ENCODE measurements at regions not wholly inside any gene's neighbourhood (a gene's known extent, or its start where the extent isn't known, plus 50 kb on each side); places are given as distances from the start of the nearest gene placed in this dataset.
"Not testable (repeated sequence)": the region's sequence is repeated elsewhere in the genome, so short reads cannot be mapped to it uniquely, and the experiment has no call there.

DNA sequence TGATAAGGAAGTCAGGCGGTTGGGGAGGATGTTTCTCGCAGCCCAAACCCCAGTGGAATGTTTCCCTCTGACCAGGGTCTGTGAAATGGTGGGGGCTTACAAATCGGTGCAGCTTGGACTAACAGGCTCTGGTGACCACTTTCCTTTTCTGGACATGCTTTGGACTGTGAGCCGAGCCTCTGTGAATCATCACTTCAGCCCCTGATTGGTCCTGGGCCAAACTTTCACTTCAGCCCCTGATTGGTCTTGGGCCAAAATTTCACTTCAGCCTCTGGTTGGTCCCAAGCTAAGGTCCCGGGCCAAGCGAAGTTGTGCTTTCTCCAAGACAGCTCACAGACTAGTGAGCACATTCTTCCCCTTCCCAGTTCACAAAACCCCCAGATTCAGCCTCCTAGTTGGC lies 223.7 kb upstream of the ANKRD20A1 start:
- CTCF ChIA-PET; POLR2A ChIA-PET; H3K27me3 ChIP-seq (ENCODE audit: control insufficient read depth, insufficient read depth, low read length): not testable (repeated sequence)

DNA sequence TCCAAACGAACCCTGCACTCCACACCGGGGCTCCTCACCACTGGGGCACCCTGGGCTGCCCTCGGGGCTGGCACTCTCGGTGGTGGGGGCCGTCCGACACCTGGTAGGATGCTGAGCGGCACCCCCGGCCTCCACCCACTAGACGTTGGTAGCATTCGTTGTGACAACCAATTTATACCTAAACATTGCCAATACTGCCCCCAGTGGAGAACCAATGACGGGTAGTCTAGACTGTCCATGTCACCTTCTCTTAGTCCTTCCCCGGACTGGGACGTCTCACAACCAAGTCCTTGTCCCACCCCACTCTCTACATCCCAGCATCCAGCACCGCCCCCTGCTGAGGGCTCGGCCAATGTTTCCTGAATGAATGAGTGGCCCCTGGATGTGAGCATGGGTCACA lies 246.8 kb upstream of the ANKRD20A1 start:
- H3K27ac ChIP-seq (ENCODE audit: low read depth, low read length); DNase-seq (ENCODE audit: low read depth, low spot score); H3K9me3 ChIP-seq (ENCODE audit: control insufficient read depth, insufficient read depth, low read length); CTCF ChIA-PET; POLR2A ChIA-PET; H3K27me3 ChIP-seq (ENCODE audit: control insufficient read depth, insufficient read depth, low read length); H3K4me3 ChIP-seq (ENCODE audit: low read depth, low read length): not testable (repeated sequence)

More for the DNA sequence above, 223.7 kb upstream of the ANKRD20A1 start:
- not testable (repeated sequence) for H3K27ac ChIP-seq (ENCODE audit: low read depth, low read length); H3K9me3 ChIP-seq (ENCODE audit: control insufficient read depth, insufficient read depth, low read length); H3K4me3 ChIP-seq (ENCODE audit: low read depth, low read length); DNase-seq (ENCODE audit: low read depth, low spot score)

GRCh38 chr9:67609872-67610271 lies 248.9 kb upstream of the ANKRD20A1 start:
- H3K9me3 ChIP-seq (ENCODE audit: control insufficient read depth, insufficient read depth, low read length); CTCF ChIA-PET; DNase-seq (ENCODE audit: low read depth, low spot score); H3K4me3 ChIP-seq (ENCODE audit: low read depth, low read length); POLR2A ChIA-PET; H3K27ac ChIP-seq (ENCODE audit: low read depth, low read length); H3K27me3 ChIP-seq (ENCODE audit: control insufficient read depth, insufficient read depth, low read length): not testable (repeated sequence)

- H3K27me3 ChIP-seq (ENCODE audit: control insufficient read depth, insufficient read depth, low read length); DNase-seq (ENCODE audit: low read depth, low spot score); H3K9me3 ChIP-seq (ENCODE audit: control insufficient read depth, insufficient read depth, low read length); H3K27ac ChIP-seq (ENCODE audit: low read depth, low read length); H3K4me3 ChIP-seq (ENCODE audit: low read depth, low read length); POLR2A ChIA-PET; CTCF ChIA-PET: not testable (repeated sequence)
These were observed 249.3 kb upstream of the ANKRD20A1 start for GRCh38 chr9:67609435-67609834.

- H3K27ac ChIP-seq (ENCODE audit: low read depth, low read length); H3K4me3 ChIP-seq (ENCODE audit: low read depth, low read length); H3K27me3 ChIP-seq (ENCODE audit: control insufficient read depth, insufficient read depth, low read length); DNase-seq (ENCODE audit: low read depth, low spot score); POLR2A ChIA-PET; CTCF ChIA-PET; H3K9me3 ChIP-seq (ENCODE audit: control insufficient read depth, insufficient read depth, low read length): not testable (repeated sequence)
These were observed 253.6 kb upstream of the ANKRD20A1 start for GRCh38 chr9:67605113-67605512.

GRCh38 chr9:67603609-67604008 lies 255.1 kb upstream of the ANKRD20A1 start:
- CTCF ChIA-PET; H3K27ac ChIP-seq (ENCODE audit: low read depth, low read length); POLR2A ChIA-PET; H3K27me3 ChIP-seq (ENCODE audit: control insufficient read depth, insufficient read depth, low read length); H3K9me3 ChIP-seq (ENCODE audit: control insufficient read depth, insufficient read depth, low read length); H3K4me3 ChIP-seq (ENCODE audit: low read depth, low read length); DNase-seq (ENCODE audit: low read depth, low spot score): not testable (repeated sequence)

DNA sequence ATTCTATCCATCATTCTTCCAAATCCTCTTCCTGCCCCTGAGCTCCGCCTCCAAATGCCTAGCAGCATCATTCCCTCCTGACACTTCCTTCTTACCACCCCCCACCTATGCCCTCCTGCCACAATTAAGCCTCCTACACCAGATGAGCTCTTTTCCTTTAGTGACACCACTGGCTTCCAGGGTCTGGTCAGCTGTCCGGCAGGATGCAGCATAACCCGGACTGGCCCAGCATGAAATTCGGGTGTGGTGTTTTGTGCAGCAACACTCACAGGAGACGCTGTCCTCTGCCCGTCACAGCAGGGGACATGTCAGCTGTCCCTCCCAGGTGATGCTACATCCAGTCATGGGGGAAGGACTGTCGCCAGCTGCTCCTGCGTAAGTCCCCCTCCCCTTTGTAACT lies 266.3 kb upstream of the ANKRD20A1 start:
- H3K4me3 ChIP-seq (ENCODE audit: low read depth, low read length); POLR2A ChIA-PET; CTCF ChIA-PET: not testable (repeated sequence)

DNA sequence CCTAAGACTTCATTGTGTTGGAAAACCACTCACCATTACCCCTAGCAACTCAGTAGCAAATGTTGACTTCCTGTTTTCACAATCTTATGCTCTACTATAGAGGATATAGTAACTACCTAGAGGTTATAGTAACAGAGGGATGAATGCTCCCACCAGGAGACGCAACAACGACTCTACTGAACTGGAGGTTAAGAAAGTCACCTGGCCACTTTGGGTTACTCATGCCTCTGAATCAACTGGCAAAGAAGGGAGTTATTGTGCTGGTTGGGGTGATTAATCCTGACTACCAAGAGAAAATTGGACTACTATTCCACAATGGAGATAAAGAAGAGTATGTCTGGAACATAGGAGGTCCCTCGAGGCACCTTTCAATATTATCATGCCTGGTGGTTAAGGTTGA lies 302.9 kb upstream of the ANKRD20A1 start:
- H3K27ac ChIP-seq (ENCODE audit: low read depth, low read length); POLR2A ChIA-PET; DNase-seq (ENCODE audit: low read depth, low spot score); CTCF ChIA-PET; H3K4me3 ChIP-seq (ENCODE audit: low read depth, low read length); H3K9me3 ChIP-seq (ENCODE audit: control insufficient read depth, insufficient read depth, low read length); H3K27me3 ChIP-seq (ENCODE audit: control insufficient read depth, insufficient read depth, low read length): not testable (repeated sequence)

More for the DNA sequence above, 266.3 kb upstream of the ANKRD20A1 start:
- not testable (repeated sequence) for DNase-seq (ENCODE audit: low read depth, low spot score); H3K27me3 ChIP-seq (ENCODE audit: control insufficient read depth, insufficient read depth, low read length); H3K27ac ChIP-seq (ENCODE audit: low read depth, low read length); H3K9me3 ChIP-seq (ENCODE audit: control insufficient read depth, insufficient read depth, low read length)

DNA sequence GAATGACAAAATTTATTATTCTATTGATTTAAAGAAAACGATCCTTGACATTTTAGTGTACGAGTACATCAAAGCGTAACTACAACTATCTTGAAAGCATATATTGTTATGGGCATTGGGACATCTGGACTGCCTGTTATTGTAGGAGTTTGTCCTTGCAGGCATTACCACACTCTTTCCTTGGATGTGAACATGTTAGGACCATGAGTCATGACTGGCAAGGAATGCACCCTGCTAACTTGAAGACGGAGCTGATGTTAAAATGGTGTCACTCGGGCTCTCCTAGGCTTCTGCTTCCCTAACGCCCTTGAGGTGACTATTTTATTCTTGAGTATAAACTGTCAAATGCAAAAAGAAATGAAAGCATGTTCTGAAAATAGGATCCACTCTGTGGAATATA lies 308.7 kb upstream of the ANKRD20A1 start:
- H3K27ac ChIP-seq (ENCODE audit: low read depth, low read length); DNase-seq (ENCODE audit: low read depth, low spot score); H3K27me3 ChIP-seq (ENCODE audit: control insufficient read depth, insufficient read depth, low read length); POLR2A ChIA-PET; H3K9me3 ChIP-seq (ENCODE audit: control insufficient read depth, insufficient read depth, low read length); CTCF ChIA-PET; H3K4me3 ChIP-seq (ENCODE audit: low read depth, low read length): not testable (repeated sequence)

DNA sequence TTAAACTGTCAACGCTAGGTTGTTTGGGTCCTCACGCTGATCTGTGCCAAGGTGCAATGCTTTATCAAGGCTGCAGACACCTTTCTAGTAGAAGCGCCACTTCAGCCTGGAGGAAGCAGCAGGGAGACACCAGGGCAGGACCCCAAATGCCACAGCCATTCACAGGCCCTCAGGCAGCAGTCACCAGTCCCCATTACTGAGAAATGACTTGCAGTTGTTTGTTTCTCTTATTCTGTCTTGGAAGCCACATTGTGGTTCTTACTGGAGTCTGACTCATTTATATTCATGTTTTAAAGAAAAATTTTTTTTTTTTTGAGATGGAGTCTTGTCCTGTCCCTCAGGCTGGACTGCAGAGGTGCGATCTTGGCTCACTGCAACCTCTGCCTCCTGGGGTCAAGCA lies 328.9 kb upstream of the ANKRD20A1 start:
- H3K27ac ChIP-seq (ENCODE audit: low read depth, low read length); H3K9me3 ChIP-seq (ENCODE audit: control insufficient read depth, insufficient read depth, low read length); POLR2A ChIA-PET; H3K4me3 ChIP-seq (ENCODE audit: low read depth, low read length); H3K27me3 ChIP-seq (ENCODE audit: control insufficient read depth, insufficient read depth, low read length); CTCF ChIA-PET; DNase-seq (ENCODE audit: low read depth, low spot score): not testable (repeated sequence)

GRCh38 chr9:67516938-67517337 lies 341.8 kb upstream of the ANKRD20A1 start:
- H3K4me3 ChIP-seq (ENCODE audit: low read depth, low read length); H3K27me3 ChIP-seq (ENCODE audit: control insufficient read depth, insufficient read depth, low read length); H3K27ac ChIP-seq (ENCODE audit: low read depth, low read length); CTCF ChIA-PET; DNase-seq (ENCODE audit: low read depth, low spot score); H3K9me3 ChIP-seq (ENCODE audit: control insufficient read depth, insufficient read depth, low read length); POLR2A ChIA-PET: not testable (repeated sequence)

- DNase-seq (ENCODE audit: low read depth, low spot score); H3K27ac ChIP-seq (ENCODE audit: low read depth, low read length); CTCF ChIA-PET; POLR2A ChIA-PET; H3K4me3 ChIP-seq (ENCODE audit: low read depth, low read length); H3K9me3 ChIP-seq (ENCODE audit: control insufficient read depth, insufficient read depth, low read length); H3K27me3 ChIP-seq (ENCODE audit: control insufficient read depth, insufficient read depth, low read length): not testable (repeated sequence)
These were observed 344.1 kb upstream of the ANKRD20A1 start for GRCh38 chr9:67514587-67514986.

DNA sequence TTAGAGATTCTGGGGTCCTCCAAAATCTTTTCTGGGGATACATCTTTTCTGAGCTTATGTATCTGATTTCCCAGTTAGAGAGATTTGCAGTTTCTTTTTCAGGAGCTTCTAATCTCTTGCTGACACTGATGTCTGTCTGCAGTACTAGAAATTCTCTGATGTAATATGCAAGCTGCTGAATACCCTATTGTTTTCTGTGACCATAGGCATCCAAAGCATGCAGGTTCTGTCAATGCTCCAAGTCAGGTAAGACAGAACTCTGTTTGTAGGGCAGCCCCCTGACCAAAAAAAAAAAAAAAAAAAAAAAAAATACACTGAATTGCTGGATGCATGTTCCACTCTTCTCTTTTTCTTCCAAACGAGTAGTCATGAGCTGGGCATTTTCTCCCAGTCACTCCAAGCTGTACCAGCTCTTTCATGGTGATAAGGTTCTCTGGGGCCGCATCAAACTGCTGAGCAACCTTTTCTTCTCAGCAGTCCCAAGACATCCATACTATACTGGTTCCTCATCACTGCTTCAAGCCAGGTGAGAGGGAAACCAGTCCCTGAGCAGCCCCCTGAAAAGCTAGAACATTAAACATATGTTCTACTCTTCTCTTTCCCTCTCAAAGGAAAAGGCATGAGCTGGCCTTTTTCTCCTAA lies 354.9 kb upstream of the ANKRD20A1 start:
- POLR2A ChIA-PET: not testable (repeated sequence)

More for the DNA sequence above, 354.9 kb upstream of the ANKRD20A1 start:
- CTCF ChIA-PET; H3K9me3 ChIP-seq (ENCODE audit: control insufficient read depth, insufficient read depth, low read length); DNase-seq (ENCODE audit: low read depth, low spot score); H3K4me3 ChIP-seq (ENCODE audit: low read depth, low read length); H3K27ac ChIP-seq (ENCODE audit: low read depth, low read length); H3K27me3 ChIP-seq (ENCODE audit: control insufficient read depth, insufficient read depth, low read length): not testable (repeated sequence)
